ENCODE measurements at regions not wholly inside any gene's neighbourhood (a gene's known extent, or its start where the extent isn't known, plus 50 kb on each side); places are given as distances from the start of the nearest gene placed in this dataset.

DNA sequence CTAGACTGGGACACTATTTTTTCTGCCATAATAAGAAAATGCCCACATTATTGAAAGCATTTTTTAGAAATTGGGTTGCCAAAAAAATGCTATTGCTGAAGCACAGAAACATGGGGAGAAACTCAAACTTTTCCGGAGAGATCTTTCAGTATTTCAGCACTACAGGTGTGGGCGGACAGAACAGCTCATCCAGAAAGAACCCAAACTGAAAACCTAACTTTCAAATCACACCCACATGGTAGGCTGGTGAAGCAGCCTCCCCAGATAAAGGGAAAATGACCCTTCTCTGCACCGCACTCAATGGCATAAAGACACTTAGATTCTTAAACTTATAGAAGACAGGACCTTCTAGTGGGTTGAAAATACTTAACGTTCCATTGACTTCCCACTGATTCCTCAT lies 62.3 kb upstream of the TMPO start:
- Histone ChIP-seq H3K9me3 (no peaks in the 10 kb centered on the region), H3F3A (replicated peaks; ENCODE audit: insufficient read depth) (no peaks in the 10 kb centered on the region), H2AFZ (ENCODE audit: low read depth) (no peak overlapping the region), H3K4me1 (ENCODE audit: control insufficient read depth in 1 of 2, insufficient read depth in 2 of 2, low read depth in 1 of 2, low read length in 1 of 2) (no peaks in the 10 kb centered on the region), H4K20me1 (ENCODE audit: insufficient read depth) (no peaks in the 10 kb centered on the region), H3K9me2 (no peaks in the 10 kb centered on the region), H3K4me3 (ENCODE audit: low read depth in 2 of 2, low read length in 1 of 2) (no peak overlapping the region), H3K4me2 (no peak overlapping the region), H3K36me3 (replicated peaks in 1 of 2; ENCODE audit: control insufficient read depth in 1 of 2, insufficient read depth in 2 of 2, low read length in 1 of 2) (no peaks in the 10 kb centered on the region), H3K79me2 (ENCODE audit: insufficient read depth) (no peaks in the 10 kb centered on the region), H3K9ac (no peak overlapping the region), H3K27me3 (ENCODE audit: insufficient read depth) (no peaks in the 10 kb centered on the region), H3K27ac (ENCODE audit: low read depth in 2 of 2, low read length in 1 of 2) (no peak overlapping the region)
- DNase-seq = no peak
- no peak for TF ChIP-seq MEF2A (IDR thresholded peaks at IDR 0.05; ENCODE audit: borderline replicate concordance, low read depth)
- no peak for TF ChIP-seq CTCF (IDR thresholded peaks at IDR 0.05)
- no peak for TF ChIP-seq FOXJ3 (CRISPR knock-in tag; IDR thresholded peaks at IDR 0.05)
- TF ChIP-seq, protein P1, sequence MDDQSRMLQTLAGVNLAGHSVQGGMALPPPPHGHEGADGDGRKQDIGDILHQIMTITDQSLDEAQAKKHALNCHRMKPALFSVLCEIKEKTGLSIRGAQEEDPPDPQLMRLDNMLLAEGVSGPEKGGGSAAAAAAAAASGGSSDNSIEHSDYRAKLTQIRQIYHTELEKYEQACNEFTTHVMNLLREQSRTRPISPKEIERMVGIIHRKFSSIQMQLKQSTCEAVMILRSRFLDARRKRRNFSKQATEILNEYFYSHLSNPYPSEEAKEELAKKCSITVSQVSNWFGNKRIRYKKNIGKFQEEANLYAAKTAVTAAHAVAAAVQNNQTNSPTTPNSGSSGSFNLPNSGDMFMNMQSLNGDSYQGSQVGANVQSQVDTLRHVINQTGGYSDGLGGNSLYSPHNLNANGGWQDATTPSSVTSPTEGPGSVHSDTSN (IDR thresholded peaks at IDR 0.05) = no peak
- TF ChIP-seq RCOR1 (IDR thresholded peaks at IDR 0.05; ENCODE audit: low read length) = no peak
- no peak for TF ChIP-seq ELF1 (IDR thresholded peaks at IDR 0.05)
- TF ChIP-seq, protein P2, sequence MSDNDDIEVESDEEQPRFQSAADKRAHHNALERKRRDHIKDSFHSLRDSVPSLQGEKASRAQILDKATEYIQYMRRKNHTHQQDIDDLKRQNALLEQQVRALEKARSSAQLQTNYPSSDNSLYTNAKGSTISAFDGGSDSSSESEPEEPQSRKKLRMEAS (IDR thresholded peaks at IDR 0.05; ENCODE audit: low read depth) = no peak
- TF ChIP-seq, protein P3, sequence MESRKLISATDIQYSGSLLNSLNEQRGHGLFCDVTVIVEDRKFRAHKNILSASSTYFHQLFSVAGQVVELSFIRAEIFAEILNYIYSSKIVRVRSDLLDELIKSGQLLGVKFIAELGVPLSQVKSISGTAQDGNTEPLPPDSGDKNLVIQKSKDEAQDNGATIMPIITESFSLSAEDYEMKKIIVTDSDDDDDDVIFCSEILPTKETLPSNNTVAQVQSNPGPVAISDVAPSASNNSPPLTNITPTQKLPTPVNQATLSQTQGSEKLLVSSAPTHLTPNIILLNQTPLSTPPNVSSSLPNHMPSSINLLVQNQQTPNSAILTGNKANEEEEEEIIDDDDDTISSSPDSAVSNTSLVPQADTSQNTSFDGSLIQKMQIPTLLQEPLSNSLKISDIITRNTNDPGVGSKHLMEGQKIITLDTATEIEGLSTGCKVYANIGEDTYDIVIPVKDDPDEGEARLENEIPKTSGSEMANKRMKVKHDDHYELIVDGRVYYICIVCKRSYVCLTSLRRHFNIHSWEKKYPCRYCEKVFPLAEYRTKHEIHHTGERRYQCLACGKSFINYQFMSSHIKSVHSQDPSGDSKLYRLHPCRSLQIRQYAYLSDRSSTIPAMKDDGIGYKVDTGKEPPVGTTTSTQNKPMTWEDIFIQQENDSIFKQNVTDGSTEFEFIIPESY (IDR thresholded peaks at IDR 0.05; ENCODE audit: borderline replicate concordance, low read depth) = no peak
- no peak for TF ChIP-seq FOXM1 (IDR thresholded peaks at IDR 0.05; ENCODE audit: low read depth)
- no peak for TF ChIP-seq TCF12 (IDR thresholded peaks at IDR 0.05)
- no peak for TF ChIP-seq GATA2 (CRISPR knock-in tag; IDR thresholded peaks at IDR 0.05)
- TF ChIP-seq TAF1 (IDR thresholded peaks at IDR 0.05; ENCODE audit: borderline replicate concordance, low read depth, low read length) = no peak
- no peak for TF ChIP-seq RAD21 (IDR thresholded peaks at IDR 0.05; ENCODE audit: low read length)
- TF ChIP-seq JUND (IDR thresholded peaks at IDR 0.05) = no peak
- TF ChIP-seq USF2 (IDR thresholded peaks at IDR 0.05; ENCODE audit: borderline replicate concordance, low read depth, low read length) = no peak
- CTCF ChIA-PET = no interaction called here
- POLR2A ChIA-PET = no interaction called here
- WGBS (ENCODE audit: low lambda C conversion rate) = 86% methylated on average over 4 of the region's 4 CpGs

Data from SK-N-SH (cell line).